A549 (cell line): ENCODE measurements at regions not wholly inside any gene's neighbourhood (a gene's known extent, or its start where the extent isn't known, plus 50 kb on each side); places are given as distances from the start of the nearest gene placed in this dataset.

Experiments used
- ATAC-seq, 2 experiments: fragments of 200-7000 bp in 1 of 2; fragments of >200 bp in 1 of 2; cut with Nextera tagmentation in 1 of 2; cut with Tn5 transposase in 1 of 2; 3 replicates each; pipeline versions ENCODE4 v1.8.0 to v1.9.1; 2018 to 2020; ENCODE audit warnings: mild to moderate bottlenecking in 1 of 2, moderate library complexity in 1 of 2
- CTCF ChIA-PET: fragments of 300-600 bp; sonication (Branson Sonifier 250); formaldehyde crosslinking; extraction: SDS; loops from one replicate; lab custom pipeline; 2021; ENCODE audit warnings: antibody characterized with exemption, inconsistent platforms; lab: Yijun Ruan, JAX
- POLR2A ChIA-PET: fragments of 350-600 bp; formaldehyde crosslinking; extraction: SDS; loops from one replicate; lab custom pipeline; 2021; ENCODE audit warnings: antibody characterized with exemption, inconsistent platforms; lab: Yijun Ruan, JAX
- DNase-seq, 2 experiments: peaks; one replicate each; pipeline versions ENCODE4 v3.0.0 to v3.0.0-alpha.2; 2011 to 2016; ENCODE audit warnings: low read depth in 1 of 2, low spot score in 1 of 2
- FAIRE-seq: peaks from 2 replicates; lab custom pipeline; 2011; peaks lifted over from hg19 to GRCh38; lab: Jason Lieb, UNC
- H3K27ac ChIP-seq, 2 experiments: fragments of >200 bp; sonication (Bioruptor Twin); formaldehyde crosslinking; 3 replicates each; pipeline ENCODE4 v1.5.1; 2016 to 2017
- H3K4me1 ChIP-seq: fragments of >200 bp; sonication (Bioruptor Twin); formaldehyde crosslinking; 3 replicates; pipeline ENCODE4 v1.6.1; 2016
- H3K4me2 ChIP-seq: fragments of >200 bp; sonication (Bioruptor Twin); formaldehyde crosslinking; 3 replicates; pipeline ENCODE4 v1.6.1; 2016
- H3K4me3 ChIP-seq: fragments of >200 bp; sonication (Bioruptor Twin); formaldehyde crosslinking; 3 replicates; pipeline ENCODE4 v1.5.1; 2016
- H3K9me3 ChIP-seq: fragments of >200 bp; sonication (Bioruptor Twin); formaldehyde crosslinking; 3 replicates; pipeline ENCODE4 v1.6.1; 2016
- BCL3 ChIP-seq: fragments of >200 bp; sonication (Bioruptor Twin); formaldehyde crosslinking; IDR thresholded peaks from 3 replicates; pipeline ENCODE4 v1.6.1; 2016
- CBX8 ChIP-seq: fragments of 200-600 bp; sonication (generic); IDR thresholded peaks from 2 replicates; pipeline ENCODE4 v1.6.1; 2016
- CEBPB ChIP-seq, 2 experiments: fragments of >200 bp in 1 of 2; sonication (Bioruptor Twin) in 1 of 2; formaldehyde crosslinking in 1 of 2; IDR thresholded peaks; 2 replicates each; pipeline ENCODE4 v1.6.1; 2012 to 2016
- CHD2 ChIP-seq: fragments of 150-350 bp; IDR thresholded peaks from 2 replicates; pipeline ENCODE4 v1.6.1; 2014; ENCODE audit warnings: low read length; ENCODE audit not compliant: partially characterized antibody
- CTCF ChIP-seq: fragments of >200 bp; sonication (Bioruptor Twin); formaldehyde crosslinking; IDR thresholded peaks from 3 replicates; pipeline ENCODE4 v1.5.1; 2016
- EHF ChIP-seq: fragments of 250-450 bp; sonication (Bioruptor Pico); IDR thresholded peaks from 2 replicates; pipeline ENCODE4 v1.5.0; 2020; ENCODE audit warnings: mild to moderate bottlenecking
- EP300 ChIP-seq, 2 experiments: fragments of >200 bp; sonication (Bioruptor Twin); formaldehyde crosslinking; IDR thresholded peaks; 2 replicates in 1 of 2; 3 replicates in 1 of 2; pipeline ENCODE4 v1.6.1; 2016 to 2017
- HEYL ChIP-seq: fragments of 250-450 bp; sonication (Bioruptor Pico); IDR thresholded peaks from 2 replicates; pipeline ENCODE4 v1.8.0; 2021; ENCODE audit warnings: mild to moderate bottlenecking, moderate library complexity
- HOXB13 ChIP-seq: fragments of 250-450 bp; sonication (Bioruptor Pico); IDR thresholded peaks from 2 replicates; pipeline ENCODE4 v1.5.0; 2020; ENCODE audit warnings: low read depth, mild to moderate bottlenecking, moderate library complexity
- KDM1A ChIP-seq: fragments of 200-600 bp; sonication (generic); IDR thresholded peaks from 2 replicates; pipeline ENCODE4 v1.6.1; 2016; ENCODE audit warnings: low read depth, mild to moderate bottlenecking
- MAX ChIP-seq: IDR thresholded peaks from 2 replicates; pipeline ENCODE4 v1.6.1; 2012
- MAZ ChIP-seq: fragments of 150-350 bp; IDR thresholded peaks from 2 replicates; pipeline ENCODE4 v1.6.1; 2014; ENCODE audit warnings: antibody characterized with exemption, low read depth, low read length, borderline replicate concordance
- NR3C1 ChIP-seq: fragments of >200 bp; sonication (Bioruptor Twin); formaldehyde crosslinking; IDR thresholded peaks from 3 replicates; pipeline ENCODE4 v1.6.1; 2017
- PBX3 ChIP-seq: IDR thresholded peaks from 2 replicates; pipeline ENCODE4 v1.6.1; 2012
- POLR2AphosphoS2 ChIP-seq: conservative IDR thresholded peaks from 2 replicates; pipeline ENCODE4 v1.6.1; 2012; ENCODE audit warnings: low read length, improper control_type of control experiment, inconsistent platforms
- RARB ChIP-seq: fragments of 250-450 bp; sonication (Bioruptor Pico); IDR thresholded peaks from 2 replicates; pipeline ENCODE4 v1.8.0; 2021; ENCODE audit warnings: mild to moderate bottlenecking, moderate library complexity
- TFCP2L1 ChIP-seq: fragments of 250-450 bp; sonication (Bioruptor Pico); IDR thresholded peaks from 2 replicates; pipeline ENCODE4 v1.5.0; 2021; ENCODE audit warnings: mild to moderate bottlenecking
- ZC3H11A ChIP-seq: fragments of 450-650 bp; IDR thresholded peaks from 2 replicates; pipeline ENCODE4 v1.6.1; 2014; ENCODE audit warnings: antibody characterized with exemption, mild to moderate bottlenecking
- ZSCAN20 ChIP-seq: fragments of 250-450 bp; sonication (Bioruptor Pico); IDR thresholded peaks from 2 replicates; pipeline ENCODE4 v1.8.0; 2022; ENCODE audit warnings: mild to moderate bottlenecking, moderate library complexity
- WGBS: methylation state at CpG from one replicate; pipeline ENCODE4 v1.1.6; 2017; ENCODE audit errors: missing lambda C conversion rate; 5-methylcytosine and 5-hydroxymethylcytosine counted together
- small RNA-seq, 6 experiments: library from RNA; depleted of rRNA; stranded (forward); fragments of <200 nt; gene quantifications; one replicate each; pipeline ENCODE3, GENCODE V24; 2012

GRCh38 chr14:66434464-66434863, 51.7 kb upstream of the CCDC196 start:
- POLR2A ChIA-PET = no interaction called here
- FAIRE-seq (no peak), DNase-seq (no peak), ATAC-seq (no peak)
- CTCF ChIA-PET = no interaction called here
- Histone ChIP-seq H3K4me2 (no peak overlapping the region), H3K27ac (no peak overlapping the region), H3K9me3 (peaks cover 3% of the 10 kb centered on the region), H3K4me1 (no peaks in the 10 kb centered on the region), H3K4me3 (no peak overlapping the region)
- WGBS = 3% methylated on average over 2 of the region's 2 CpGs
- TF ChIP-seq ZSCAN20 = no peak
- TF ChIP-seq EP300 (IDR thresholded peaks at IDR 0.05) = no peak
- no peak for TF ChIP-seq ZC3H11A
- TF ChIP-seq PBX3 = no peak
- no peak for TF ChIP-seq CHD2
- no peak for TF ChIP-seq KDM1A
- no peak for TF ChIP-seq CBX8
- no peak for TF ChIP-seq MAZ
- TF ChIP-seq NR3C1 = no peak
- TF ChIP-seq EHF (CRISPR knock-in tag) = no peak
- TF ChIP-seq TFCP2L1 (CRISPR knock-in tag) = no peak
- TF ChIP-seq HOXB13 (CRISPR knock-in tag) = no peak
- no peak for TF ChIP-seq CTCF
- no peak for TF ChIP-seq BCL3
- no peak for TF ChIP-seq POLR2AphosphoS2
- no peak for TF ChIP-seq CEBPB (IDR thresholded peaks at IDR 0.05)
- no peak for TF ChIP-seq MAX
- TF ChIP-seq RARB (CRISPR knock-in tag) = no peak

- FAIRE-seq (no peak), ATAC-seq (no peak), DNase-seq (no peak)
- ChIA-PET CTCF (no interaction called here), POLR2A (no interaction called here)
- Histone ChIP-seq H3K4me2 (no peak overlapping the region), H3K4me3 (no peak overlapping the region), H3K27ac (no peak overlapping the region), H3K9me3 (peaks cover 9% of the 10 kb centered on the region), H3K4me1 (no peaks in the 10 kb centered on the region)
- TF ChIP-seq HEYL = no peak
- no peak for TF ChIP-seq CTCF
- no peak for TF ChIP-seq ZC3H11A
- TF ChIP-seq CHD2 = no peak
- no peak for TF ChIP-seq MAZ
- no peak for TF ChIP-seq MAX
- no peak for TF ChIP-seq CEBPB (IDR thresholded peaks at IDR 0.05)
- 25% methylated on average over 1 of the region's 1 CpG for WGBS
These were observed 50.5 kb upstream of the CCDC196 start for GRCh38 chr14:66435683-66436082.

Small RNA genes in the stretch of these regions (small RNA-seq; reads per million reads assigned to genes)
- gene RF00019 = 0 reads per million in 6 experiments
